Activated CD8-positive, alpha-beta T cell treated with anti-CD3 and anti-CD28 coated beads, Interleukin-2, amount 10 ng/mL, durations not matched to agents 7 days and 5 days (primary cell): ENCODE measurements at regions not wholly inside any gene's neighbourhood (a gene's known extent, or its start where the extent isn't known, plus 50 kb on each side); places are given as distances from the start of the nearest gene placed in this dataset.

Experiments used
- ATAC-seq: fragments of 150-1000 bp; cut with Tn5 transposase; one replicate; pipeline ENCODE4 v1.10.0; 2021; ENCODE audit warnings: moderate library complexity
- CTCF ChIA-PET: fragments of 350-600 bp; sonication (Branson Sonifier 250); formaldehyde crosslinking; loops from one replicate; lab custom pipeline; 2021; ENCODE audit warnings: antibody characterized with exemption; lab: Charles Lee
- POLR2A ChIA-PET: fragments of 350-600 bp; sonication (Branson Sonifier 250); formaldehyde crosslinking; loops from one replicate; lab custom pipeline; 2021; ENCODE audit warnings: antibody characterized with exemption; lab: Charles Lee
- DNase-seq: peaks from one replicate; pipeline ENCODE4 v3.0.0-alpha.2; 2020
- H3K27ac Mint-ChIP-seq: one replicate; pipeline ENCODE4 v1.8.0; 2021; ENCODE audit warnings: mild to moderate bottlenecking, mixed read lengths
- H3K27me3 Mint-ChIP-seq: one replicate; pipeline ENCODE4 v1.8.0; 2021; ENCODE audit warnings: low read depth, mixed read lengths
- H3K36me3 Mint-ChIP-seq: one replicate; pipeline ENCODE4 v1.8.0; 2021; ENCODE audit warnings: low read depth, mixed read lengths
- H3K4me1 Mint-ChIP-seq: one replicate; pipeline ENCODE4 v1.8.0; 2021; ENCODE audit warnings: low read depth, mixed read lengths
- H3K4me3 Mint-ChIP-seq: one replicate; pipeline ENCODE4 v1.8.0; 2021; ENCODE audit warnings: mild to moderate bottlenecking, mixed read lengths
- H3K9me3 Mint-ChIP-seq: one replicate; pipeline ENCODE4 v1.8.0; 2022; ENCODE audit warnings: mixed read lengths; ENCODE audit not compliant: insufficient read depth

DNA sequence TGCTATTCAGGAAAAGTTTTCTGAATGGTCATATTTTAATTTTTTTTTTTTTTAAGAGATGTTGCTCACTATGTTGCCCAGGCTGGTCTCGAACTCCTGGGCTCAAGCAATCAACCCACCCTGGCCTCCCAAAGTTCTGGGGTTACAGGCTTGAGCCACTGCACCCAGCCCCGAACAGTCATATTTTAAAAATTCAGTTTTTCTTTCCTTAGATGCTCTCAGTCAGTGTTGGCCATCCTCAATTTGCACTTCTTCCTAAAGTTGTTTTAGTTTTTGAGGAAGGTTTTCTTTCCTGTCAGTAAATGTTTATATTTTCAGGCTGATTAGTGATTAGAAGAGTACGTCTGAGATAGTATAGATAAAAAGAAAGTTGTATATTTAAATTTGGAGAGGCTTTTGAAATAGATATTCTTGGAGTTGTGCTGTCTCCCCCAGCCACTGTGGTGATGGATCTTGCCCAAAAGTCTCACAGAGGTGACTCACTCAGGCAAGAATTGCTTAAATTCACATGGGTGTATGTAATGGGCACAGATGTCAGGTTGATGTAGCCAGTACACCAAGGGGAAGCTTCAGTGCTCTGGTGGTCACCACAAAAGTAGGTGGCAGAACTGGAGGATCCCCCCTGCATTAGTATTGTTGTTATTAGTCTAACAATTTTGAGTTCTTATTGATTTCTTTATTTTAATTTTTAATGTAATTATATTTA is 72.2 kb upstream of the ELOVL6 start:
- Mint-ChIP-seq H3K36me3 (no peaks in the 10 kb centered on the region), H3K9me3 (no peaks in the 10 kb centered on the region), H3K4me3 (no peak overlapping the region), H3K27ac (no peak overlapping the region), H3K27me3 (peaks cover 7% of the 10 kb centered on the region), H3K4me1 (peaks cover 6% of the 10 kb centered on the region)
- no peak for DNase-seq
- ChIA-PET POLR2A (no interaction called here), CTCF (no interaction called here)
- no peak for ATAC-seq

DNA sequence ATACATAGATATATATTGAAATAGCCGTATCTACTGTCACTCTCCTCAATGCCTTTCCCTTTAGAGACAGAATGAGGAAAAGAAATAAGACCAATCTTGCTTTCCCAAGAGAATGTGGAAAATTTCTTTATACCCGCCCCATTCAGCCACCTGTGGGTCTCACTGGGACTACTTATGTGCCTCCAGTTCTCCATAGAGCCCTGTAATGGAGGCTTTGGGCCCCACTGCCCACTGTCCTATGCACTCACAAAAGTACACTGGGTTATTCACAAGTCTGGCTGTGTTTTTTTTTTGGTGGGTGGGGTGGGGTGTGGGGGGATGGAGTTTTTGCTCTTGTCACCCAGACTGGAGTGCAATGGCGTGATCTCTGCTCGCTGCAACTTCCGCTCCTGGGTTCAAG is 70.4 kb upstream of the ELOVL6 start:
- DNase-seq, result no peak
- H3K9me3 Mint-ChIP-seq, result no peaks in the 10 kb centered on the region
- no peaks in the 10 kb centered on the region for H3K36me3 Mint-ChIP-seq
- H3K4me1 Mint-ChIP-seq, result peaks cover 6% of the 10 kb centered on the region
- H3K27ac Mint-ChIP-seq, result no peak overlapping the region
- ATAC-seq, result no peak
- H3K4me3 Mint-ChIP-seq, result no peak overlapping the region
- ChIA-PET POLR2A (no interaction called here), CTCF (no interaction called here)
- peaks cover 10% of the 10 kb centered on the region for H3K27me3 Mint-ChIP-seq

DNA sequence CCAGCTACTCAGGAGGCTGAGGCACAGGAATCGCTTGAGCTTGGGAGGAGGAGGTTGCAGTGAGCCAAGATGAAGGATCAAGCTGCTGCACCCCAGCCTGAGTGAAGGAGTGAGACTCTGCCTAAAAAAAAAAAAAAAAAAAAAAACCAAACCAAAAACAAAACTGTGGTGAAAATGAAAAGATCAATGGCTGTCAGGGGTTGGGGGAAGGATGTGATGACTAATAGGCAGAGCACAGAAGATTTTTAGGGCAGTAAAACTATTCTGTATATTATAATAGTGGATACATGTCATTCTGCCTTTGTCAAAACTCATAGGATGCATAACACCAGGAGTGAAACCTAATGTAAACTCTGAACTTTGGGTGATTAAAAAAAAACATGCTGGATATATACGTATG is 69.9 kb upstream of the ELOVL6 start:
- Mint-ChIP-seq H3K36me3 (no peaks in the 10 kb centered on the region), H3K4me3 (no peak overlapping the region), H3K27ac (no peak overlapping the region), H3K27me3 (peaks cover 13% of the 10 kb centered on the region), H3K9me3 (no peaks in the 10 kb centered on the region), H3K4me1 (peaks cover 6% of the 10 kb centered on the region)
- DNase-seq (no peak), ATAC-seq (peak; percentile 53)
- POLR2A ChIA-PET, result no interaction called here
- CTCF ChIA-PET, result interaction anchor here (1.2 kb wide), 1 partner anchor 270 kb away, joined by 3 read pairs; no protein-coding TSS in a partner anchor

DNA sequence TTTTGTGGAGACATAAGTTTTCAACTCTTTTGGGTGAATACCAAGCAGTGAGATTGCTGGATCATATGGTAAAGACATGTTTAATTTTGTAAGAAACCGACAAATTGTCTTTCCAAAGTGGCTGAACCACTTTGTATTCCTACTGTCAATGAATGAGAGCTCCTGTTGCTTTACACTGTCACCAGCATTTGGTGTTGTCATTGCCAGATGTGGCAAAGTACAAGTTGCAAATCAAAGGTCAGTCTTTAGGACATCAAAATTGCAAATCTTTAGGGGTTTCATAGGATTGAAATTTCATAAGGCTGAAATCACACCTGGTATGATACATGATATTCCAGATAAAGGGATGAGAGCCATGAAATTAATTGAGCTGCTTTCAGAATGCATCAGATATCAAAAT is 67.7 kb upstream of the ELOVL6 start:
- no peak for DNase-seq

DNA sequence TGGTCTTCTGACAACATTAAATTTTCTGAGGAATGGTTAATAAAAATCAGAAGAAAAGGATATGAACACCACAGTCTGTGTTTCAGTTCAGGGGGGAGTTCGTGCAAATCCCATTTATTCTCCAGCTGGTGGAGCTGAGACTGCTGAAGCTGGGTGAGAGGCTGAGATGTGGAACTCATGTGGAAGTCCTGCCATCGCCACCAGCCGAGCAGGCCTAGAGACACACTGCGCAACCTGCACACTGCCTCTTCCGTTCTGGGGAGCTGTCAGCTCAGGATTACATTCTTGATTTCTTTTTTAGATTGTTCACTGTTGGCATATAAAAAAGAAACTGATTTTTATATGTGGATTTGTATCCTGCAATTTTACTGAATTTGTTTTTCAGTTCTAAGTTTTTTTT is 66.6 kb upstream of the ELOVL6 start:
- no peak overlapping the region for H3K4me3 Mint-ChIP-seq
- CTCF ChIA-PET, result no interaction called here

More for the DNA sequence above, 67.7 kb upstream of the ELOVL6 start:
- no peak overlapping the region for H3K4me3 Mint-ChIP-seq
- no peaks in the 10 kb centered on the region for H3K9me3 Mint-ChIP-seq
- no peak overlapping the region for H3K27ac Mint-ChIP-seq
- peaks cover 6% of the 10 kb centered on the region for H3K4me1 Mint-ChIP-seq
- peaks cover 11% of the 10 kb centered on the region for H3K27me3 Mint-ChIP-seq
- CTCF ChIA-PET, result no interaction called here
- POLR2A ChIA-PET, result no interaction called here
- no peaks in the 10 kb centered on the region for H3K36me3 Mint-ChIP-seq
- ATAC-seq, result no peak

DNA sequence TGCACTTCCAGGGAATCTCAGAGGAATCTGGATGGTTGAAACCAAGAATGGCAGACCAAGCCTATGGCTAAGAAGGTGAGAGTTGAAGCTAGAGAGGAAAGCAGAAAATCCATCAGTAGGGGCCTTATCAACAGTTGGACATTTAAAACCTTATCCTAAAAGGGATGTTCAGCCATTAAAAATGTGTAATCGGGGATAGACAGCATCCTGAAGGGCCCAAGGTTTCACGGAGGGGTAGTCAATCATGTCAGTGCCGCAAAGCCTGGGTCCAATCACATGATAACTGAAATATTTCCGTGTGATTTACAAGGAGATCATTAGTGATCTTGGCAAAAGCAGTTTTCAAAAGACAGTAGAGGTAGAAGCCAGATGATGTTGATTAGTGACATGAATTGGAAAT is 61.9 kb upstream of the ELOVL6 start:
- Mint-ChIP-seq H3K4me1 (no peaks in the 10 kb centered on the region), H3K27ac (no peak overlapping the region), H3K36me3 (no peaks in the 10 kb centered on the region), H3K27me3 (peaks cover 8% of the 10 kb centered on the region), H3K4me3 (no peak overlapping the region), H3K9me3 (no peaks in the 10 kb centered on the region)
- DNase-seq (no peak), ATAC-seq (no peak)
- CTCF ChIA-PET, result no interaction called here
- POLR2A ChIA-PET, result no interaction called here

More for the DNA sequence above, 66.6 kb upstream of the ELOVL6 start:
- DNase-seq, result no peak
- H3K27me3 Mint-ChIP-seq, result peaks cover 11% of the 10 kb centered on the region
- H3K36me3 Mint-ChIP-seq, result no peaks in the 10 kb centered on the region
- no peak overlapping the region for H3K27ac Mint-ChIP-seq
- POLR2A ChIA-PET, result no interaction called here
- no peak for ATAC-seq
- peaks cover 6% of the 10 kb centered on the region for H3K4me1 Mint-ChIP-seq
- H3K9me3 Mint-ChIP-seq, result no peaks in the 10 kb centered on the region

DNA sequence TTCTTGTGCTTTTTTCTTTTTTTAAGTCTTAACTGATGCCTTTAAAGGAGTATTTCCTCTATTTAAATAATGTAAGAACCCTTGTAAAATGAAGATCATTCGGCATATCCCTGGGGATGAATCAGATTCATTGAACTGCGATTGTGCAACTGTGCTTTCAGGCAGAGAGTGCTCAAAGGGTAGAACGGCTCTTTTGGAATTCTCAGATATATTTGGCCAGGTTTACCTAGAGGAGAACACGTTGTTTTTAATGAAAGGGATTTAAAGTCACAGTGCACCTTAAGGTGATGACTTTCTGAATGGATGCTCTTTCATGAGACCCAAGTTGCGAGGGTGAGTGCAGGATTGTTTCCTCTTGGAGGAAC is 51.6 kb upstream of the ELOVL6 start:
- no peaks in the 10 kb centered on the region for H3K9me3 Mint-ChIP-seq
- H3K4me3 Mint-ChIP-seq, result no peak overlapping the region
- ChIA-PET CTCF (no interaction called here), POLR2A (no interaction called here)
- DNase-seq (no peak), ATAC-seq (no peak)
- no peaks in the 10 kb centered on the region for H3K4me1 Mint-ChIP-seq
- no peak overlapping the region for H3K27ac Mint-ChIP-seq
- peaks cover 17% of the 10 kb centered on the region for H3K27me3 Mint-ChIP-seq
- no peaks in the 10 kb centered on the region for H3K36me3 Mint-ChIP-seq

DNA sequence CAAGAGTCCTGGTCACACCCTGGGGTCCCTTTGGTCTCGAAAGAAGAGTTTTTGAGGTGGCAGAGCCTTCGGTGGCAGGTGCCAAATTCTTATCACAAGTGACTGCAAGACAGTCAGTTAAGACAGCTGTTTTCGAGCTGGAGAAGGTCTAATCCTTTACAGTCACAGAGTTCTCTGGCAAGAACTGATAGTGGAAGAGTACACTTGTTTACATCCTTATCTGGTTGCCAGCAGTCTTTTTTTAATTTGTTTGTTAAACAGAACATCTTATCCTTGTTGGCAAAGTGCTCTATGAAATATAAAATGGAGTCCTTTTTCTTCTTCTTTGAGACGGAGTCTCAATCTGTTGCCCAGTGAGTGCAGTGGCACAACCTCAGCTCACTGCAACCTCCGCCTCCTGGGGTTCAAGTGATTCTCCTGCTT is 50.4 kb upstream of the ELOVL6 start:
- Mint-ChIP-seq H3K27me3 (peaks cover 18% of the 10 kb centered on the region), H3K4me1 (no peaks in the 10 kb centered on the region), H3K4me3 (no peak overlapping the region), H3K27ac (no peak overlapping the region), H3K9me3 (no peaks in the 10 kb centered on the region), H3K36me3 (no peaks in the 10 kb centered on the region)
- no peak for DNase-seq
- ATAC-seq, result no peak
- CTCF ChIA-PET, result no interaction called here
- POLR2A ChIA-PET, result no interaction called here
